HG03520 (cell line): ENCODE measurements at regions not wholly inside any gene's neighbourhood (a gene's known extent, or its start where the extent isn't known, plus 50 kb on each side); places are given as distances from the start of the nearest gene placed in this dataset.
"Not testable (repeated sequence)": the region's sequence is repeated elsewhere in the genome, so short reads cannot be mapped to it uniquely, and the experiment has no call there.

Experiments used
- ATAC-seq: cut with Tn5 transposase; IDR thresholded peaks from one replicate; pipeline ENCODE4 v1.9.1; 2021; ENCODE audit warnings: mild to moderate bottlenecking, moderate library complexity; ENCODE audit not compliant: unreplicated experiment

DNA sequence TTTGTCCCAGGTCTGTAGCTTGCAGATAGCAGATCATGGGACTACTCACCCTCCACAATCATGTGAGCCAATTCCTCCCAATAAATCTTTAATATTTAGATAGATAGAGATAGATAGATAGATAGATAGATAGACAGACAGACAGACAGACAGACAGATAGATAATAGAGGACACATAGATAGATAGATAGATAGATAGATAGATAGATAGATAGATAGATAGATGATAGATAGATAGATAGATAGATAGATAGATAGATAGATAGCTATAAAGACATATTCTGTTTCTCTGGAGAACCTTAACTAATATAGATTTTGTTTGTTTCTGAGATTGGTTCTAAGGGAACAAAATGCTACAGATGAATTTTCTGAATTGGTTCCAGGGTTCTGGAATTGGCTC is 82.3 kb upstream of the PRDX6 start:
- ATAC-seq, result not testable (repeated sequence)

DNA sequence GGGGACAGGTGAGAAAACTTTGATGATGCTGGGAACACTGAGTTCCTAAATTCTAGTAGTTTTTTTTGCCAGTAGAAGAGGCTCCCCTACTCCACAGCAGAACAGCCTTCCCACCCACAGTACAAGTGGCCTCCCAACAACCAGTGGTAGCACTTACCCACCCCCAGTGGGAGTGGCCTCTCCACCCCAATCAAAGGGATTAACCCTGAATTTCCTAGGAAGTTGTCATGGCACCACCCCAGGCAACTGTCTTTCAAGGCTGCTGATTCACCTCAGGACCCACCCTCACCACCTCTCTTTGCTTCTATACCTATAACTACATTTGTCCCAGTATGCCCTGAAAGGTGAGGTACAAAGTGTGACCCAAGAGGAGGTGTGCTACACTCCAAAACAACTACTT is 81.4 kb upstream of the PRDX6 start:
- ATAC-seq, result no peak

DNA sequence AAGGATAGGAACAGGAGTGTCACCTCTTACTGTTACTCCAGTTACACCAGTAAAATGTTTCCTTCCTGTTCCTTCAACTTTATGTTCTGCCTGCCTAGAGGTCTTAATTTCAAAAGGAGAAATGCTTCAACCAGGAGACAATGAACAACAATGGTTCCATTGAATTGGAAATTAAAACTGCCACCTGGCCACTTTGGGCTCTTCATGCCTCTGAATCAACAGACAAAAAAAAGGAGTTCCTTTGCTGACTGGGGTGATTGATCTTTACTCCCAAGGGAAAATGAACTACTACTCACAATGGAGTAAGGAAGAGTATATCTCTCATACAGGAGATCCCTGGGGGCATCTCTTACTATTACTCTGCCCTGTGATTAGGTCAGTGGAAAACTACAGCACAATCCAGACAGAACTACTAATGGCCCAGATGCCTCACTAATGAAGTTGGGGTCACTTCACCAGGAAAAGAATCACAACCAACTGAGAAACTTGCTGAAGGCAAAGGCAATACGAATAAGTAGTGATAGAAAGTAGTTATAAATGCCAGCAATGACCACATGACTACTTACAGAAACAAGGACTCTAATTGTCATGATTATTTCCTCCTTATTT is 76.6 kb upstream of the PRDX6 start:
- no peak for ATAC-seq

DNA sequence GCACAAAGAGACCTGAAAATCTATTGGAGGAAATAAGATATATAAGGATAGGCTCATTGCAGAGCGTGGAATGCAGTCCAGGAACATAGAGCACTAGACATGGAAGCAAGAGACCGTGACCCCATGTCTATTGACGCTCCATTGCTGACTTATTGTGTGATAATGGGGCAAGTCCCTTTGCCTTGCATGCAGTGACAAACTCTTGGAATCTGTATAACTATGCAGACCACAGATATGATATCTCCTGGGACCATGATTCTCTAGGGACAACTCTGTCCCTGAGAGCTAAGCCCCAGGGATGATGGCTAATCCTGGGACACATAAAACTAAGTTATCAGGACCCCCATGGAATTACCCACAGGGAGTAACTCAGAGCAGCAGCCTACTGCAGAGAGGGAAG is 73.1 kb upstream of the PRDX6 start:
- ATAC-seq, result no peak

DNA sequence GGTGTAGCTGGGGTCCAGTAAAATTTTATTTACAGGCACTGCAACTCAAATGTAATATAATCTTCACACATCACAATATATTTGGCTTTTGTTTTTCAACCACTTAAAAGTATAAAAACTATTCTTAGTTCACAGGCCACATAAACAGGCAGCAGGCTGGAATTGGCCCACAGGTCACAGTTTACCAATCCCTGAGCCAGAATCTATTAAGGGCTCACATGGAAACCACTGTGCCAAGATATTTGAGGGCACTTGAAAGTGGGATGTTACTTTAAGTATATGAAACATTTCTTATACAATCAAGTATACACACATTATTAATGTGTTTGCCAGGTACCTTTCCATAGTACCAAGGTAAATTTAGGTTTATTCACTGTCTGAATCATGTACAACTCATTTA is 71.9 kb upstream of the PRDX6 start:
- no peak for ATAC-seq

DNA sequence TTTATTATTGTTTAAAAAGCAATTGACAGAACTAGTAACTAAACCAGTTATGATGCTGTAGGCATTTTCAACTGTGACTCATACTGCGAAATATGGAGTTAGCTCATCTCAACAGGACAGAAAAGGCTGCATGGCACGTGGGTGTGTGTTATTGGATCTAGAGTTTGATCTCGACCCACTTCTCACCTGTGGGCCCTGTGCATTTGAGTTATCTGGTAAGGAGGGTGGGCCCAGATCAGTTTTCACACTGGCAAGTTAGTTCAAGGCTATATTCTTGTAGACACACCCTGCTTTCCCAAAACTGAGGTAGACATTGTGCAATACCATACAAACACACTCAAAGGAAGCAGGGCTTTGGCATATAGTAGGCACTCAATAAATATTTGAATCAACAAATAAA is 71.3 kb upstream of the PRDX6 start:
- ATAC-seq, result no peak

DNA sequence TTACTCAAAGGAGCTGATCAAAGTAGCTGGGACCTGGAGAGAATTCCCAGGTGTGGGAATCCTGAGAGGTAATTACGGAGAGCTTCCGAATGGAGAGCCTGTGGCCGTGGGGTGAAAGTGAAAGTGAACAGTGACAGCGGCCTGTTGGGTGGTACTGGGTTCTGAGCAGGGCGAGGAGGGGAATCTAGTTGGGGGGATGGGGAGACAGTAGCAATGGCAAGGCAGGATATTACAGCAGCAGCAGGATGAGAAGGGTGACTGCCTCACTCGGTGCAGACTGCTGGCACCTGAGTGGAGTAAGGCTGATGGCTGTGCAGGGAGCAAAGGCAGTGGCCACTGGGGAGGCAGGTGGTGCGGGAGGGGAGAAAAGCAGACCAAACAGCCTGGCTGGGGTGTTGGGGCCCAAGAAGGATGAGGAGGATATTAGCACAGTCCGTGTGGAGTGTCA is 70.3 kb upstream of the PRDX6 start:
- ATAC-seq, result no peak

DNA sequence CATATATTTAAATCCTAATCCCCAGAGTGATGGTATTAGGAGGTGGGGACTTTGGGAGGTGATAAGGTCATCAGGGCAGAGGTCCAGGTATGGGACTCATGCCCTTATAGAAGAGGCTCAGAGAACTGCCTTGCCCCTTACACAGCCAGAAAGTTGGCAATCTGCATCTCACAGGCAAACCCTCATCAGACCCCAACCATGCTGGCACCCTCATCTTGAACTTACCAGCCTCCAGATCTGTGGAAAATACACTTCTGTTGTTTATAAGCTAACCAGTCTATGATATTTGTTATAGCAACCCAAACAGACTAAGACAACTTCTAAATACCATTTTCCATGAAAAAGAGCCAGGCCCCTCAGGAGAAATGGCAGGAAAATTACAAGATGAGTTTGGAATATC is 69.3 kb upstream of the PRDX6 start:
- no peak for ATAC-seq

DNA sequence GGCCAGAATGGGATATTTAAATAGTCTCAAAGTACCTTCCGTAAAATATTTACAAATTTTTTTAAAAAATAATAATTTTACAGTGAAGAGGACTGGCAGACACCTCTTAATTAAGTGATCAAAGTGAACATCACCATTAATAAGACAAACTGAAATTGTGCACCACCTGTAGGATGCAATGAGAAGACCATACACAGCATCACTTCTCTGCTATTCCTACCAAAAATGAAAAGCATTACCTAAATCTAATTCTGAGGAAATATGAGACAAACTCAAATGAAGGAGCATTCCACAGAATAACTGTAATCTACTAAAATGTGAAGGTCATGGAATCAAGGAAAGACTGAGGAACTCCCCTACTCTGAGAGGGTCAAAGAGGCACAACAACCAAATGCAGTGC is 68.2 kb upstream of the PRDX6 start:
- ATAC-seq, result no peak

DNA sequence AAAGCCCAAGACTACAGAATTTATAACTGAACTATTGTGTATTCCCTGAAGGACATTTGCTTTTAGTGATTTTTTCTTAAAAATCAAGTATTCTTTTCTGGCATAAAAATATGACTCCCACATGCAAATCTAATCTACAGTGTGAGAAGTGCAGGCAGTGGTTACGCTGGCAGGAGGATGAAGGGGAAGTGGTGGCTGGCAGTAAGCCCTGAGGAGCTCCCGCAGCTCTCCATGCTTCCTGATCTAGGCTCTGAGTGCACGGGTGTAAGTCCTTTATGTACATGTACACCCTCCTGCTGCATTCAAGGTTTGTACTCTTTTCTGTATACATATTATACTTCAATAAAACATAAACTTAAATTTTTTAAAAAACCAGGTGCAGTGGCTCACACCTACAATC is 67.5 kb upstream of the PRDX6 start:
- ATAC-seq, result no peak

DNA sequence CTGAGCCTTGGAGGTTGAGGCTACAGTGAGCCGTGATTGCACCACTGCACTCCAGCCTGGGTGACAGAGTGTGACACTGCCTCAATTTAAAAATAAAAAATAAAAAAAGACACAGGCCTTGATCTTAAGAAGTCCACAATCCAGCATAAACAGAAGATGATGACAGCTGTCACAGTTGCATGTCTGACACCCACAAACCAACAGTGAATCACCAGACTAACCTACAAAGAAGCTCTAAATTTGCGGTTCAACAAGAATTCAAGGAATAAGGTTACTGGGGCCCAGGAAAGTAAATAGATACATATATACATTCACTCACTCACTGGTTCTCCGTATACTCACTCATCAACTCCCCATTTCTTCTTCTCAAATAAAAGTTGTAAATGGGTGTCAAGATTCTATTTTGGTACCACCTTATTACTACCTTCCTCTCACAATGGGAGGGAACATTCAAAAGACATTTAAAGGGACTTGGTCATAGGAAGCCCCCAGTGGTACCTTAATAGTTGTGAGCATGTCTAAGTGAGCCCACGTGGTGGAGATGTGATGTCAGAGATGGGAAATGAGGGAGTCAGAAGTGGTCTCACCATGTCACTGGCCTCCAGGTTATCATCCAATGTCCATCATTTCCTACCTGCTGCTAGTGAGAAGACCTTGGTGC is 66.9 kb upstream of the PRDX6 start:
- ATAC-seq, result no peak

DNA sequence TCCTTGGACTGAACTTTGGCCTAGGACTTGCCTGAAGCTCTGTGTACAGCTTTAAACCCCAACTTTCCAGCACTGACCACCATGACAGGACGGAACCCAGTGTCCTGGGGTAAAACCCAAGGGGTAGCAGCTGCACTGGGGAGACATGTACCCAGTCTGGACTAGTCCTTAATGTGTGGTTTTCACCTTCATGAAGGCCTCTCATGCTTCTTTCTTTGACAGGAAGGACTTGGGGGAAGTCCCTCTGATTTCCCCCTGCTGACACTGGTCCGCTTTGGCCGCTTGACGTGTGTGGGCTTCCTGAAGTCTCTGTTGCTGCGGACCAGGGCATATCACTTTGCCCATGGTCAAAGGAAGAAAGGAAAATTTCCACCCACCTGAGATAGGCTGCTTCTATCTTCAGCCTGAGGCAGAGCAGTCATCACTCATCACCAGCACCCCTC is 66.3 kb upstream of the PRDX6 start:
- peak; percentile 45 for ATAC-seq

DNA sequence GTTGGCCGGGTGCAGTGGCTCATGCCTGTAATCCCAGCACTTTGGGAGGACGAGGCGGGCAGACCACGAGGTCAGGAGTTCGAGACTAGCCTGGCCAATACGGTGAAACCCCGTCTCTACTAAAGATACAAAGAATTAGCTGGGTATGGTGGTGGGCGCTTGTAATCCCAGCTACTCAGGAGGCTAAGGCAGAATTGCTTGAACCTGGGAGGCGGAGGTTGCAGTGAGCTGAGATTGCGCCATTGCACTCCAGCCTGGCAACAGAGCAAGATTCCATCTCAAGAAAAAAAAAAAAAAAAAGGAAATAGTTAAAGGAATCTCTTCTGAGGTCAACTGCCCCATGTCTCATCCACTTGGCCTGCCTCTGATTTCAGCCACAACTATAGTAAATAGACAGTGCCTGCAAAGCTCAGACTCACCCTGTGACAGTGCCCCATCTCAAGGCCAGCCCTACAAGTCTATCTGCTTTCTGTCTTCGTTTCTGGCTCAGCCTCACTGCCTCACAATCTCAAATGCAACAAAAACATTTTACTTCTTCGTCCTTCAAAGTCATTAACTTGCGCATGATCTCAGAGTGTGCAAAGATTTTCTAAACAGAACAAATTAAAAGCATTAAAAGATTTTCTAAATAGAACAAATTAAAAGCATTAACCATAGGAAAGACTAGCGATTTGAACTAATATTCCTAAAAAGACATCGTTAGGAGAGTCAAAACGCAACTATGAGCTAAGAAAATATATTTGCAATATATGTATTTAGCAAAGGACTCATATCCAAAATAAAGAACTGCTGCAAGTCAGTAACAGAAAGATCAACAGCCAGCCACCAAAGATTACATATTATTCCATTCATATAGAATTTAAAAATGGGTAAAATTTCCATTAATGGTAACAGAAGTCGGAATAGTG is 65.0 kb upstream of the PRDX6 start:
- ATAC-seq, result no peak

DNA sequence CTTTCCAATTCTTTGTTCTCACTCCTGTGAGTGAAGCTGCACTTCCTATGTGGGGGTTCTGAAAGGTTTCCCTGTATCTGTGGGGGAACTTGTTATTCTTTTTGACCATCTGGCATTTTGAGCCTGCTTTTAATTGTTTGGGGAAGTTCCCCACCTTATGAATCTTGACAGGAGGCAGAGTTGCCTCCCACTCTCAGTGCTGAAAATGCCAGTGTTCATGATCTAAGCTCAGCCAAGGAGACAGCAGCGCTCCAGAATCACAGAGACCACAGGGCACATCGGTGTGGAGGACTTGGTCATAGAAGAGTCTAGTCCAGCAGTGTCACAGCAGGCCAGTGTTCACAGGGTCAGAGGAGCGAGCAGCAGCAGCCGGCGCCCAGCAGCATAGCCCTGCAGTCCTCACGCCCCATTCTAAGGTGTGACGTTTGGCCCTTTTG is 63.8 kb upstream of the PRDX6 start:
- no peak for ATAC-seq

DNA sequence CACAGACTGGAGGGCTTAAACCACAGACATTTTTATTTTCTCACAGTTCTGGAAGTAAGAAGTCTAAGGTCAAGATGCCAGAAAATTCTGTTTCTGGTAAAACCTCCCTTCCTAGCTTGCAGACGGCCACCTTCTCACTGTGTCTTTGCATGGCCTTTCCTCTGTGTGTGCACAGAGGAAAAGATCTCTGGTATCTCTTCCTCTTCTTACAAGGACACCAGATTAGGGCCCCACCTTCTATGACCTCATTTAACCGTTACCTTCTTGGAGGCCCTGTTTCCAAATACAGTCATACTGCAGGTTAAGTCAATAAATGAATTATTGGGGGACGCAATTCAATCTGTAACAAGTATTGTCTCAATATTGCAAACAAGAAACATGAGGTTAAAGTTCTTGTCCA is 63.0 kb upstream of the PRDX6 start:
- peak; percentile 48 for ATAC-seq

DNA sequence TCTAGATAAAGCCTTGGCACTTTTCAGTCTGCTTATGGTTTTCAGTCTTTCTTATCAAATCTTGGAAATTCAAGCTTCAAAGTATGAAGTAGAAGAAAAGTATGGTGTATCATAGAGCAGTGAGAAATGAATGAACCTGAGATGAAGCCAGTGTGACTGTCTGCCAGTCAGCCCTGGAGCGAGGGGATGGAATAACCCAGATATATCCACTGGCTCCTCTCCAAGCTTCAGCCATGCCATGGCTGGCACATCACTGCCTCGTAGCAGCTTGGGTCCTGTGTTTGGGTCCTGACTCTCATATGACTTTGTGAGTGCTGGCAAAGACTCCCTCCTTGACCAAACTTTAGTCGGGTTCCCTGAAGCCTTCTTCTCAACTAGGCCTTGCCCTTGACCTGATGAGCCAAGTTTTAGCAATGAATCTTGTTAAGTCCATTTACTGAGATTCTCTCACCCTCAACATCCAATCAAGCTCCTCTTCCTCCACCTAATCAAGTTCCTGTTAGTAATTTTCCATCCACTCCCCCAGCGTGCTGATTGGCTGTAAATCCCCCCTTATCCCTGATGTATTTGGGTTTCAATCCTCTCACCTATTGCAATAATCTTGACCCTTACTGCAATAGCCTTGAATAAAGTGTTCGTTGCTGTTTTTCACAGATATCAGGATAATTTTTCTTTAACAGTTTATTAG is 62.5 kb upstream of the PRDX6 start:
- ATAC-seq, result no peak

DNA sequence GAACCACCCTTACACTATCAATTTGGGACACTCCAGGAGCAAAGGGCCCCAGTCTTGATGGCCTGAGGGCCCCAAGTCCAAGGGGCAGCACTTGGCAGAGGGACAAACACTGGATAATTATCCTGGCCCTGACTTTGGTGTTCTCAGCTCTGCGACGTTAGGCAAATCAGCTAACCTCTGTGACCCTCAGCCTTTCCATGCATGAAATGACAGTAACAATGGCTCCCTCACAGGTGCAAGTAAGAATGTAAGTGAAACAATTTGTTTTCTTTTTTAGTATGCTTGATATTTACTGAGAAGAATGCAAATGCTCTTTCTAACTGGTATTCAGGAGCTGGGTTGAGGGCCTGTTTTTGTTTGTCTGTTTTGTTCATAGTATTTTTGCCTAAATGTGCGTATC is 61.6 kb upstream of the PRDX6 start:
- no peak for ATAC-seq

DNA sequence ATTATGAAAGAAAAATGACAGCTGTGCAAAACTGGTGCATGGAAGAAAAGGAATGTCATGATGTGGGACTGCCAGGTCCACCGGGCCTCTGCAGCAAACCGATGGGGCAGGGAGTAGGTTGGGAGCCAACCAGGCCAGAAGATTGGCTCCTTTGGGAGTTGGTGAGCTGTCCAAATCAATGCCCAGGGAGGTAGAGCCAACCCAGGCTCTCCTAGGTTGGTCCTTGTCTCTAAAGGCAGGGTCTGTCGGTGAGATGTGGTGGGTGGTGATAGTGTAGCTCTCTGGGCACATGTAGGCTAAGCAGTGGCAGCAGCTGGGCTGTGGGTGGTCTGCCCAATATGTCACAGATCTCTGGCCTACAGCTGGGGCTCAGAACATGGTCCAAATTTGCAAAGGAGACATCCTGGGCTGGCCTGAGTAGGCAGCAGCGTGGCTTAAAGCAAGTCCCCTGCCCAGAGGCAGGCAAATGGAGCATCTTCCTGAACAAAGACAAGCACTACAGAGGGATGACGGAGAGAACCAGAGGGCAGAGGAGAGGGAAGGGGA is 61.2 kb upstream of the PRDX6 start:
- no peak for ATAC-seq

DNA sequence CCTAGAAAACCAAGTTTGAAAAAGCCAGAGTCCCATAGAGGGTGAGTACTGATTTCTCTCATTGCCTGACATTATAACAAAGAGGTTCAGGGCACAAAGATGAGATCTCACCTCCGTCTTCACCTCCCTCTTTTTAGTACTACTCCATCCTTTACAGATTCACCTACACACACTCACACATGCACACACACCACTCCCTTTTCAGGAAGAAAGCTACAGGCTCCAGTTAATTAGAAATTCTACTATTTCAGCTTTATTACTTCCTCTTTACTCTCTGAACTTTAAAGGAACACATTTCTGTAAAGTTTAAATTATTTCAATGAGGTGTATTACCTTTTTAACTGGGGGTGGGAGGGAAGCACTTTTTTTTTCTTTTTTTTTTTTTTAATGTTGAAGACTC is 59.6 kb upstream of the PRDX6 start:
- no peak for ATAC-seq

DNA sequence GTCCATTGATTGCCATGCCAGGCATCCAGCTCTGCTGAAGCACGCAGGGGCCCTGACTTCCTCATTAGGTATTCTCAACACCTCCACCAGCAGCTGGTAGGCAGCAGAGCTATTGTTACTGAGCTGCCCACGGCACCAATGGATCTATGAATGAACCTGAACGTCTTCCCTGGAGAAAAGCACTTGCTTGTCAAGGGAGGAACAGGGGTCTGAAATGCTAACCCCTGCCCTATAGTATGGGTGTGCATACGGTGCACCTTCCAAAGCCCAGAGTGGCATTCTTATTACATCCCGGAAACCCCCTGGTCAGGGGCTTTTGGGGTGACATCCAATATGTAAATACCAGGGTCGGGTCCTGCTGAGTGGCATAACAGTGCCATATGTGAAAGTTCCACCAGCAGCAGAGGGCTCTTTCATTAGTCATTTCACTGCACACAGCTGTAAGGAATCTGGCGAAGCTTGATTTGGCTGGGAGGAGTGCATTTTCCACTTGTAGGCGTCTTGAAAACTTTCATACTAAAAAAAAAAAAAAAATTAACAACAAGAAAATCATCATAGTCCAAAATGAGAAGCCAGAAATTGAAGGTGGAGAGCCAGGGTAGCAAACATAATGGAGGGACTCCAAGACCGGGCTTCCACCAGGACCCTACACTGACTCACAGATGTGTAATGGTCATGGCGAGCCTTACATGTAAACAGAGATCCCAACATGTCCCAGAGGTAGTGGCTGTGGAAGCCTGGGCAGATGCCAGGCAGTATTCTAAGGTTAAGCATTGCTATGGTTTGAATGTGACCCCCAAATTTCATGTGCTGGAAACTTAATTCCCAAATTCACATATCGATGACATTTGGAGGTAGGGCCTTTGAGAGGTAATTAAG is 58.8 kb upstream of the PRDX6 start:
- no peak for ATAC-seq
